ENCODE measurements at regions not wholly inside any gene's neighbourhood (a gene's known extent, or its start where the extent isn't known, plus 50 kb on each side); places are given as distances from the start of the nearest gene placed in this dataset.

GRCh38 chr17:77542011-77542410 is 401.2 kb downstream of the SEC14L1 start:
- TF ChIP-seq CTCF (IDR thresholded peaks at IDR 0.05) (no peak), POLR2AphosphoS5 (IDR thresholded peaks at IDR 0.05) (no peak), POLR2A (IDR thresholded peaks at IDR 0.05; ENCODE audit: low read depth) (no peak)
